GM18505 (cell line): ENCODE measurements at regions not wholly inside any gene's neighbourhood (a gene's known extent, or its start where the extent isn't known, plus 50 kb on each side); places are given as distances from the start of the nearest gene placed in this dataset.
"Not testable (repeated sequence)": the region's sequence is repeated elsewhere in the genome, so short reads cannot be mapped to it uniquely, and the experiment has no call there.

Experiments
- ATAC-seq: cut with Tn5 transposase; IDR thresholded peaks from one replicate; pipeline ENCODE4 v1.9.1; 2021; ENCODE audit not compliant: unreplicated experiment
- POLR2A ChIP-seq: IDR thresholded peaks from 4 replicates; pipeline ENCODE4 v1.6.1; 2011; ENCODE audit warnings: borderline replicate concordance; ENCODE audit not compliant: insufficient read depth, insufficient read length; ENCODE audit errors: extremely low read depth

- TF ChIP-seq POLR2A: no peak
- no peak for ATAC-seq
These were observed 201.8 kb upstream of the ZNF521 start for GRCh38 chr18:25553631-25554263.

GRCh38 chr18:25544546-25545287, 192.8 kb upstream of the ZNF521 start:
- TF ChIP-seq POLR2A: no peak
- no peak for ATAC-seq

GRCh38 chr18:25538175-25538922, 186.4 kb upstream of the ZNF521 start:
- ATAC-seq: no peak
- TF ChIP-seq POLR2A: no peak

GRCh38 chr18:25535495-25535894, 183.5 kb upstream of the ZNF521 start:
- TF ChIP-seq POLR2A: no peak
- no peak for ATAC-seq

GRCh38 chr18:25534401-25534800, 182.4 kb upstream of the ZNF521 start:
- ATAC-seq: no peak
- TF ChIP-seq POLR2A: no peak

GRCh38 chr18:25533218-25533617, 181.3 kb upstream of the ZNF521 start:
- TF ChIP-seq POLR2A: no peak
- no peak for ATAC-seq

GRCh38 chr18:25531207-25531606, 179.2 kb upstream of the ZNF521 start:
- TF ChIP-seq POLR2A: no peak
- ATAC-seq: no peak

- not testable (repeated sequence) for ATAC-seq
These were observed 173.8 kb upstream of the ZNF521 start for GRCh38 chr18:25525789-25526188.

- ATAC-seq: peak; percentile 99
- no peak for TF ChIP-seq POLR2A
These were observed 166.7 kb upstream of the ZNF521 start for GRCh38 chr18:25518716-25519053.

GRCh38 chr18:25517881-25518715, 166.1 kb upstream of the ZNF521 start:
- no peak for TF ChIP-seq POLR2A
- ATAC-seq: peak; percentile 41

- no peak for TF ChIP-seq POLR2A
- no peak for ATAC-seq
These were observed 165.0 kb upstream of the ZNF521 start for GRCh38 chr18:25516747-25517498.

GRCh38 chr18:25516121-25516520, 164.2 kb upstream of the ZNF521 start:
- no peak for ATAC-seq
- no peak for TF ChIP-seq POLR2A
